GM12865 (cell line): ENCODE measurements at regions not wholly inside any gene's neighbourhood (a gene's known extent, or its start where the extent isn't known, plus 50 kb on each side); places are given as distances from the start of the nearest gene placed in this dataset.

Source experiments
- DNase-seq: peaks from one replicate; pipeline ENCODE4 v3.0.0; 2010; ENCODE audit warnings: low read depth
- H3K4me3 ChIP-seq: 2 replicates; pipeline ENCODE4 v1.5.1; 2011; ENCODE audit warnings: mild to moderate bottlenecking, low read depth, low read length, control low read depth
- CTCF ChIP-seq: IDR thresholded peaks from 2 replicates; pipeline ENCODE4 v1.5.1; 2011; ENCODE audit warnings: low read length, control low read depth, low read depth, inconsistent platforms; ENCODE audit not compliant: insufficient read depth; ENCODE audit errors: missing control alignments

- TF ChIP-seq CTCF: no peak
- DNase-seq: no peak
- no peak overlapping the region for H3K4me3 ChIP-seq
Measured at GRCh38 chr2:201538025-201538424, 86.5 kb downstream of the STRADB start.

- H3K4me3 ChIP-seq: no peak overlapping the region
- no peak for TF ChIP-seq CTCF
- DNase-seq: no peak
Measured at GRCh38 chr2:201536754-201537153, 85.2 kb downstream of the STRADB start.

GRCh38 chr2:201536046-201536445, 84.5 kb downstream of the STRADB start:
- DNase-seq: no peak
- H3K4me3 ChIP-seq: no peak overlapping the region
- TF ChIP-seq CTCF: no peak

- no peak overlapping the region for H3K4me3 ChIP-seq
- DNase-seq: peak; percentile 82
- TF ChIP-seq CTCF: no peak
Measured at GRCh38 chr2:201532686-201533304, 81.3 kb downstream of the STRADB start.
